Neural progenitor cell (in vitro differentiated cells): ENCODE measurements at regions not wholly inside any gene's neighbourhood (a gene's known extent, or its start where the extent isn't known, plus 50 kb on each side); places are given as distances from the start of the nearest gene placed in this dataset.

Experiments used
- EZH2 ChIP-seq: fragments of 200-600 bp; sonication (generic); IDR thresholded peaks from 2 replicates; pipeline ENCODE4 v1.6.1; 2017; ENCODE audit warnings: antibody characterized with exemption, mild to moderate bottlenecking, moderate library complexity
- TF ChIP-seq, protein P1 (sequence below): fragments of 200-600 bp; sonication (generic); IDR thresholded peaks from 2 replicates; pipeline ENCODE4 v1.5.1; 2017; ENCODE audit warnings: antibody characterized with exemption, mild to moderate bottlenecking

- TF ChIP-seq, protein P1, sequence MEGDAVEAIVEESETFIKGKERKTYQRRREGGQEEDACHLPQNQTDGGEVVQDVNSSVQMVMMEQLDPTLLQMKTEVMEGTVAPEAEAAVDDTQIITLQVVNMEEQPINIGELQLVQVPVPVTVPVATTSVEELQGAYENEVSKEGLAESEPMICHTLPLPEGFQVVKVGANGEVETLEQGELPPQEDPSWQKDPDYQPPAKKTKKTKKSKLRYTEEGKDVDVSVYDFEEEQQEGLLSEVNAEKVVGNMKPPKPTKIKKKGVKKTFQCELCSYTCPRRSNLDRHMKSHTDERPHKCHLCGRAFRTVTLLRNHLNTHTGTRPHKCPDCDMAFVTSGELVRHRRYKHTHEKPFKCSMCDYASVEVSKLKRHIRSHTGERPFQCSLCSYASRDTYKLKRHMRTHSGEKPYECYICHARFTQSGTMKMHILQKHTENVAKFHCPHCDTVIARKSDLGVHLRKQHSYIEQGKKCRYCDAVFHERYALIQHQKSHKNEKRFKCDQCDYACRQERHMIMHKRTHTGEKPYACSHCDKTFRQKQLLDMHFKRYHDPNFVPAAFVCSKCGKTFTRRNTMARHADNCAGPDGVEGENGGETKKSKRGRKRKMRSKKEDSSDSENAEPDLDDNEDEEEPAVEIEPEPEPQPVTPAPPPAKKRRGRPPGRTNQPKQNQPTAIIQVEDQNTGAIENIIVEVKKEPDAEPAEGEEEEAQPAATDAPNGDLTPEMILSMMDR: no peak
- TF ChIP-seq EZH2: no peak
Observed at GRCh38 chr2:19600506-19600905, 242.1 kb upstream of the OSR1 start.
